ENCODE measurements at regions not wholly inside any gene's neighbourhood (a gene's known extent, or its start where the extent isn't known, plus 50 kb on each side); places are given as distances from the start of the nearest gene placed in this dataset.

DNA sequence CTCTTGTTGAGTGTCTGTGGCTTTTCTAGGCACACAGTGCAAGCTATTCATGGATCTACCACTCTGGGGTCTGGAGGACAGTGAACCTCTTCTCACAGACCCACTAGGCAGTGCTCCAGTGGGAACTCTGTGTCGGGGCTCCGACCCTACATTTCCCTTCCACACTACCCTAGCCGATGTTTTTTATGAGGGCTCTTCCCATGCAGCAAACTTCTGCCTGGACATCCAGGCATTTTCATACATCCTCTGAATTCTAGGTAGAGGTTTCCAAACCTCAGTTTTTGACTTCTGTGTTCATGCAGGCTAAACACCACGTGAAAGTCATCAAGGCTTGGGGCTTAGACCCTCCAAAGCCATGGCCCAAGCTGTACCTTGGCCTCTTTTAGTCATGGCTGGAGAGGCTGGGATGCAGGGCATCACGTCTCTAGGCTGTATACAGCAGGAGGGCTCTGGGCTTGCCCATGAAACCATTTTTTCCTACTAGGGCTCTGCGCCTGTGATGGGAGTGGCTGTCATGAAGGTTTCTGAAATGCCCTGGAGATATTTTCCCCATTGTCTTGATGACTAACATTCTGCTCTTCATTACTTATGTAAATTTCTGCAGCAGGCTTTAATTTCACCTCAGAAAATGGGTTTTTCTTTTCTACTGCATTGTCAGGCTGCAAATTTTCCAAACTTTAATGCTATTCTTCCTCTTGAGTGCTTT, 249.8 kb upstream of the CPEB2 start:
- no peak for DNase-seq

GRCh38 chr4:14767142-14767541, 235.1 kb upstream of the CPEB2 start:
- DNase-seq: no peak

GRCh38 chr4:14768449-14768848, 233.8 kb upstream of the CPEB2 start:
- DNase-seq: no peak

- DNase-seq: no peak
These were observed 232.3 kb upstream of the CPEB2 start for GRCh38 chr4:14769993-14770392.

GRCh38 chr4:14771094-14771493, 231.2 kb upstream of the CPEB2 start:
- DNase-seq: no peak

DNA sequence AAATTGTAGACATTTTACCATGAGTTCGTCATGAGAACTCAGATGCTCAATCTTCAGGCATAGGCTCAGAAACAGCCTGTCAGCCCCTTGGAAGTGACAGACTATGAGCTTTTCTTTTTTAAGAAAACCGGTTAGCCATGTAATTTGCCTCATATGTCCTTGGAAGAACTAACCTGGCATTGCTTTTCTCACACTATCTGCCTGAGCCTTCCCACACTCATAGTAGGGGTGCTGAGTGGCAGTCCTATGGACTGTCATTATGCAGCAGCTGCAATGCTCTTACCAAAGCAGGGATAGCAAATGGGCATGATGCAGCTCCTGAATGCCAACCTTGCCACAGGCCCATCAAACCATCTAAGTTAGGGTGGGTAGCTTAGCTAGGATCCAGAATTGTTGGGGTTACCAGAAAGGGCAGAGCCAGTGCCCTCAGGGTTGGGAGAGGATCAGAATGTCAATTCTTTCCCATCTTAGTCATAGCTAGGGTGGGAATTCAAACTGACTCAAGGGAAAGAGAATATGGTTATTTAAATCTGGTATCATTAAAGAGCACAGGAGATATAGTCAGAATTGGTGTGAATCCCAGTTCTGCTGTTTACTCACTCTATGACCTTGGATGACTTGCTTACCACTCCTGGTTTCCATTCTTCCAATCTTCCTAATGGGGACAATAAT, 230.6 kb upstream of the CPEB2 start:
- no peak for DNase-seq

DNA sequence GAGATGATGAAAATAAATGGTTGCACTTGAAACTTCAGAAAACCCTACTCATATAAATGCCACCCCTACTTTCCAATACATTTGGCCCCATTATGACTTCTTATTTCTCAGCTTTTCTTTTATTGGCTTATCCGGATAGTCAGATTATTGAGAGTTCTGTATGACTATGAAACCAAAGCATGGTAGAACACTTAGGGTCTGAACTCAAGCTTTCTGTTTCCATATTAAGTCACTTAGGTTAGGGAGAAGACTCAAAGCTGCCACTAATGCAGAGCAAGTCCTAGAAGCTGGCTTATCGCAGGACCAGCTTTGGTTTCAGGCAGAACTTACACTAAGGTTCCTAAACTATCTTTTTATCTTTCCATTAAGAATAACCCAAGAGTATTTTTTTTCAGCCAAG, 229.9 kb upstream of the CPEB2 start:
- DNase-seq: no peak

DNA sequence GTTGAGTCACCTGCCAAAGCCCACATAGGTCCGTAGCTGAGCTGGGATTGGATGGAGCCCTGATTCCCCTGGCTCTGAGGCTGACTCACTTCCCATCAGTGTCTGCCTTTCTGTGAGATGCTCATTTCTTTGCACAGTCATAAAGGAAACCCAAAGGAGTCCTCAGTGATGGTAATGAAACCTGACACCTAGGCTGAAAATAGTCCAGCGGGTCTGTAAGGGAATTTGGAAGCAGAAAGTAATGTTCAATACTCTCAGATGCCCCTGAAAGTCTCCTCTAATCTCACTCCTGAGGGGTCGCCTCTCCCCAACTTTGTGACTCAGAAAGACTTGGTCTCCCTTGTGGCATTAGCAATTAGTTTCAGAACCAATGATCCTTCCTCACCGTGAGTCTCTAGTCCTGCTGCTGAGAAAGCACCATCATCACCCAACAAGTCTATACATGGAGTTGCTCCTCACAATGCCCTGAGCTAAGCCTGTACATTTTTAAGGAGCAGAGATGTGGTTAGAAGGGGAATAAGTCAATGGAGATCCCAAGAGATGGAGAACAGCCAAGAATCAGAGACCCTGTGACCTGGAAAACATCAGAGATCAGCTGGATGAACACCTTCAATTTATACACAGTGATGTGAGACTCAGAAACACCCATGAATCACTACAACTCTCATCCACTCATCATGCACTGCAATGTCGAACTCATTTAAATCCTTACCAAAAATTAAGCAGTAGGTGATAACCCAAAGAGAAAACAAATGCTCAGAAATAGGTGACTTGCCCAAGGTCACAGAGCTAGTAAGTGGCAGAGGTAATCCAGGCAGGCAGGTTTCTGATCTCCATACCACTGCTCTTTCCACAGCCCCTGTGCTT, 219.0 kb upstream of the CPEB2 start:
- DNase-seq: no peak

DNA sequence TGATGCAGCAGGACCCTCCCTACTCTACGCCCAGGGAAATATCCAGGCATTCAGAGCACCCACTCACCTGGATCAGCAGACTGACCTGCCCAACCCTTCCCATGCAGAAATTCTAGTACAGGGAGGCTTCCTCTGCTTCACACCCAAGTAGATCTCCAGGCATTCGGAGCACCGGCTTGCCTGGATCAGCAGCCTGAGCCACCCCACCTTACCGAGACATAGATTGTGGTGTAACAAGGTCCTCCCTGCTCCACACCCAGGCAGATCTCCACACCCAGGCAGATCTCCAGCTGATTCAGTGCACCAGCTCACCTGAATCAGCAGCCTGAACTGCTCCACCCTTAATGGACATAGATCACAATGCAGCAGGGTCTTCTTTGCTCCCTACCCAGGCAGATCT, 215.1 kb upstream of the CPEB2 start:
- DNase-seq: no peak

GRCh38 chr4:14787894-14788293, 214.4 kb upstream of the CPEB2 start:
- no peak for DNase-seq

DNA sequence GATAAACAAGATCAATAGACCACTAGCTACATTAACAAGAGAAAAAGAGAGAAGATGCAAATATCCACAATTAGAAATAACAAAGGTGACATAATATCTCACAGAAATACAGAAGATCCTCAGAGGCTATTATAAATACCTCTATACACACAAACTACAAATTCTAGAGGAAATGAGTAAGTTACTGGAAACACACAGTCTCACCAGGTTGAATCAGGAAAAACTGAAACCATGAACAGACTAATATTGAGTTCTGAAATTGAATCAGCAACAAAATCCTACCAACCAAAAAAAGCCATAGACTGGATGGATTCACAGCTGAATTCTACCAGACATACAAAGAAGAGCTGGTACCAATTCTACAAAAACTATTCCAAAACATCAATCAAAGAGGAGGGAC, 211.8 kb upstream of the CPEB2 start:
- DNase-seq: no peak

GRCh38 chr4:14792702-14793227, 209.5 kb upstream of the CPEB2 start:
- no peak for DNase-seq

GRCh38 chr4:14800977-14801376, 201.3 kb upstream of the CPEB2 start:
- DNase-seq: no peak

GRCh38 chr4:14802596-14802995, 199.7 kb upstream of the CPEB2 start:
- no peak for DNase-seq

- no peak for DNase-seq
These were observed 194.4 kb upstream of the CPEB2 start for GRCh38 chr4:14807856-14808255.

DNA sequence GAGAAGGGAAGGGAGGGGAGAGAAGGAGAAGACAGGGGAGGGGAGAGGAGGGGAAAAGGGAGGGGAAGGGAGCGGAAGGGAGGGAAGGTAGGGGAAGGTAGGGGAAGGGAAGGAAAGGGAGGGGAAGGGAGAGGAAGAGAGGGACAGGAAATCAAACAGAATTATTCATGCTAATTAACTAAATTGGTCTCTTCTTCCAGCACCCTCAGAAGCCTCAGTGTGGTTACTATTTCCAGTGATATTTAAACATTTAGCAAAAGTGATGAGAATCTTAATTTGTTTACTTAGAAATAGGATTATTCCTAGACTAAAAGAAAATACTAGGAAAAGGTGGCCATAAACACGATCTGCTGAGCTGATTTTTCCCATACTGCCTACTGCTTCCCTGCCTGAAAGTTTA, 193.1 kb upstream of the CPEB2 start:
- DNase-seq: no peak

GRCh38 chr4:14810121-14810520, 192.2 kb upstream of the CPEB2 start:
- no peak for DNase-seq

- no peak for DNase-seq
These were observed 191.7 kb upstream of the CPEB2 start for GRCh38 chr4:14810568-14810967.

DNA sequence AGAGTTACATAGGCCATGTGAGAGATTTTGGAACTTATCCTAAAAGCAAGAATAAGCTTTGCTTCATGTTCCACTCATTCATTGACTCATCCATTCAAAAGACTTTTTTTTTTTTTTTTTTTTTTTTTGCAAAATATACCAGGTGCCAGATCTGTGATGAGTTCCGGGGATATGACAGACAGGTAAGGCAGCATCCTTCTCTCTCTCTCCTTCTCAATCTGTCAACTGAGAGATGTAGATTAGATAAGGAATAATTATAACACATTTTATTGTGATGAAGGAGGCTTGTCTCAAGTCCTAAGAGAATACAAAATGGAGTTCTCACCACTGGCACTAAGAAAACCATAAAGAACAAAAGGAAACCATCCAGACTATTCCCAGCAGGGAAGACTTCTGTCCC, 190.2 kb upstream of the CPEB2 start:
- no peak for DNase-seq

GRCh38 chr4:14816623-14817261, 185.5 kb upstream of the CPEB2 start:
- no peak for DNase-seq

- no peak for DNase-seq
These were observed 178.1 kb upstream of the CPEB2 start for GRCh38 chr4:14824189-14824588.

DNA sequence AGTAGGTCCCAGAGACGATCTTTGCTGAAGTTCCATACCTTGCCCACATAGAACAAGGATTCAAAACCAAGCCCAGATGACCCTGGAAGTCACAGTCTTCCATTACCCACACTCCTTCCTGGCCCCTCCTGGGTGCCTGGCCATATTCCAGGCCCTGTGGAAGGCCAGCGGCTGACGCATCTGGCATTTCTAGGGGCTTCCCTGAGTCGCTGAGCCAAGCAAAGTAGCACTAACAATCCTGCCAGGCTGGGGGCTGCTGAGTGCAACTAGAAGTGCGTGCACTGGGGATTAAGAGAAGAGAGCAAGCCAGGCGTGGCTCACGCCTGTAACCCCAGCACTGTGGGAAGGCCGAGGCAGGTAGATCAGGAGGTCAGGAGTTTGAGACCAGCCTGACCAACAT, 175.2 kb upstream of the CPEB2 start:
- no peak for DNase-seq

DNA sequence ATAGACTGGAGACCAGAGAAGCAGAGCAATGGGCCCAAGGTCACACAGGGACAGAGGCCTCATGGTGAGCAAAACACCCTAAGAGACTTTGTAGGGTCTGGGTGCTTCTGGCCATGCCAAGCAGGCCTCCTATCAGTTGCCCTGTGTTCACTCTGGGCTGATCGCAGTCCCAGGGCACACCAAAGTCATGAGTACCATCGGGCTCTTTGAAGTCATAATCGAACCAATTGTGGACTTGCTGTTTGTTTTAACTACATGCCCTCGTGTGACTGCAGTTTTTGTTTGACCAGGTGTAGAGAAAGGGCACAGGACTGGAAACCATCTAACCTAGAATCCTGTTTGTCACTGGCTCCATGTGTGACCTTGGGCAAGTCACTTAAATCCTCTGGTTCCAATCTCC, 172.5 kb upstream of the CPEB2 start:
- DNase-seq: no peak

Data from CD4-positive, alpha-beta T cell treated with Interleukin-4 for 4 hours (primary cell).